Kidney capillary endothelial cell (primary cell): ENCODE measurements at regions not wholly inside any gene's neighbourhood (a gene's known extent, or its start where the extent isn't known, plus 50 kb on each side); places are given as distances from the start of the nearest gene placed in this dataset.

Source experiments
- DNase-seq: peaks from one replicate; pipeline ENCODE4 v3.0.0-alpha.2; 2018; ENCODE audit warnings: low spot score

GRCh38 chr20:48276021-48276342, 490.7 kb upstream of the SULF2 start:
- DNase-seq: no peak

GRCh38 chr20:48275286-48276020, 490.2 kb upstream of the SULF2 start:
- DNase-seq: no peak

- DNase-seq: no peak
These were observed 488.6 kb upstream of the SULF2 start for GRCh38 chr20:48273843-48274242.

GRCh38 chr20:48270885-48271284, 485.6 kb upstream of the SULF2 start:
- DNase-seq: no peak

GRCh38 chr20:48267860-48268633, 482.8 kb upstream of the SULF2 start:
- no peak for DNase-seq

GRCh38 chr20:48266571-48266970, 481.3 kb upstream of the SULF2 start:
- DNase-seq: no peak

- DNase-seq: no peak
These were observed 480.5 kb upstream of the SULF2 start for GRCh38 chr20:48265791-48266190.

- no peak for DNase-seq
These were observed 477.7 kb upstream of the SULF2 start for GRCh38 chr20:48262955-48263354.

- no peak for DNase-seq
These were observed 477.2 kb upstream of the SULF2 start for GRCh38 chr20:48262466-48262865.

GRCh38 chr20:48261398-48261910, 476.2 kb upstream of the SULF2 start:
- DNase-seq: no peak

- DNase-seq: no peak
These were observed 475.0 kb upstream of the SULF2 start for GRCh38 chr20:48260129-48260756.

- no peak for DNase-seq
These were observed 474.2 kb upstream of the SULF2 start for GRCh38 chr20:48259456-48259855.

GRCh38 chr20:48257833-48258232, 472.6 kb upstream of the SULF2 start:
- no peak for DNase-seq

GRCh38 chr20:48247961-48248360, 462.7 kb upstream of the SULF2 start:
- DNase-seq: no peak

GRCh38 chr20:48246061-48246790, 460.9 kb upstream of the SULF2 start:
- no peak for DNase-seq

GRCh38 chr20:48242623-48243022, 457.3 kb upstream of the SULF2 start:
- no peak for DNase-seq

- DNase-seq: no peak
These were observed 456.2 kb upstream of the SULF2 start for GRCh38 chr20:48241482-48241881.

GRCh38 chr20:48238781-48239180, 453.5 kb upstream of the SULF2 start:
- no peak for DNase-seq

GRCh38 chr20:48238326-48238725, 453.0 kb upstream of the SULF2 start:
- no peak for DNase-seq

- DNase-seq: no peak
These were observed 451.0 kb upstream of the SULF2 start for GRCh38 chr20:48236000-48236970.

GRCh38 chr20:48234951-48235350, 449.7 kb upstream of the SULF2 start:
- no peak for DNase-seq
